IMR-90 (cell line): ENCODE measurements at regions not wholly inside any gene's neighbourhood (a gene's known extent, or its start where the extent isn't known, plus 50 kb on each side); places are given as distances from the start of the nearest gene placed in this dataset.

Experiments used
- ATAC-seq: fragments of 200-7000 bp; cut with Tn5 transposase; 2 replicates; pipeline ENCODE4 v1.9.1; 2020; ENCODE audit warnings: low read depth, mild to moderate bottlenecking, moderate library complexity
- BruUV-seq: library from RNA; stranded (reverse); fragments of 400-500 nt; replicated peaks from 2 replicates; lab custom pipeline; 2021; lab: Mats Ljungman, UMichigan
- CTCF ChIA-PET: fragments of 300-600 bp; formaldehyde crosslinking; extraction: SDS; loops from one replicate; lab custom pipeline; 2021; ENCODE audit warnings: antibody characterized with exemption; lab: Yijun Ruan, JAX
- POLR2A ChIA-PET: fragments of 300-600 bp; sonication (Branson Sonifier 250); formaldehyde crosslinking; loops from one replicate; lab custom pipeline; 2022; ENCODE audit warnings: antibody characterized with exemption; ENCODE audit not compliant: unreplicated experiment; lab: Charles Lee
- DNase-seq: peaks from one replicate; pipeline ENCODE4 v3.0.0; 2013
- H2AFZ ChIP-seq: replicated peaks from 2 replicates; pipeline ENCODE3; 2013; ENCODE audit warnings: low read length, mild to moderate bottlenecking; ENCODE audit not compliant: poor library complexity
- H2AK5ac ChIP-seq: 2 replicates; pipeline ENCODE4 v1.6.1; 2013; ENCODE audit warnings: low read depth, low read length, inconsistent platforms
- H2AK9ac ChIP-seq: replicated peaks from 2 replicates; pipeline ENCODE3; 2013; ENCODE audit warnings: mild to moderate bottlenecking, low read depth, low read length, moderate library complexity; ENCODE audit not compliant: poor library complexity
- H2BK120ac ChIP-seq: 2 replicates; pipeline ENCODE4 v1.6.1; 2013; ENCODE audit warnings: low read depth, low read length, inconsistent platforms
- H2BK15ac ChIP-seq: 3 replicates; pipeline ENCODE4 v1.6.1; 2013; ENCODE audit warnings: low read depth, low read length, inconsistent platforms
- H2BK20ac ChIP-seq: 2 replicates; pipeline ENCODE4 v1.6.1; 2013; ENCODE audit warnings: low read depth, mild to moderate bottlenecking, inconsistent platforms, low read length, moderate library complexity
- H2BK5ac ChIP-seq: 2 replicates; pipeline ENCODE4 v1.6.1; 2013; ENCODE audit warnings: mild to moderate bottlenecking, low read depth, low read length, inconsistent platforms; ENCODE audit not compliant: poor library complexity, severe bottlenecking
- H3K14ac ChIP-seq: replicated peaks from 2 replicates; pipeline ENCODE4 v1.6.1; 2013; ENCODE audit warnings: low read depth, low read length, inconsistent platforms
- H3K18ac ChIP-seq: 2 replicates; pipeline ENCODE4 v1.6.1; 2013; ENCODE audit warnings: low read depth, low read length, control low read depth
- H3K23ac ChIP-seq: 2 replicates; pipeline ENCODE4 v1.6.1; 2013; ENCODE audit warnings: low read depth, low read length, inconsistent platforms
- H3K27ac ChIP-seq: 2 replicates; pipeline ENCODE4 v1.5.1; 2013; ENCODE audit warnings: mild to moderate bottlenecking, control low read depth, low read length; ENCODE audit not compliant: insufficient read depth
- H3K27me3 ChIP-seq: 2 replicates; pipeline ENCODE4 v1.6.1; 2013; ENCODE audit warnings: low read length; ENCODE audit not compliant: control insufficient read depth, insufficient read depth
- H3K36me3 ChIP-seq: 2 replicates; pipeline ENCODE4 v1.6.1; 2013; ENCODE audit warnings: low read length, mixed read lengths; ENCODE audit not compliant: control insufficient read depth, insufficient read depth
- H3K4ac ChIP-seq: 2 replicates; pipeline ENCODE4 v1.6.1; 2013; ENCODE audit warnings: low read depth, low read length, inconsistent platforms
- H3K4me1 ChIP-seq: 2 replicates; pipeline ENCODE4 v1.6.1; 2013; ENCODE audit warnings: low read length, mixed read lengths; ENCODE audit not compliant: control insufficient read depth, insufficient read depth
- H3K4me2 ChIP-seq: 2 replicates; pipeline ENCODE4 v1.6.1; 2013; ENCODE audit warnings: low read depth, mild to moderate bottlenecking, control low read depth, low read length, moderate library complexity
- H3K4me3 ChIP-seq: 2 replicates; pipeline ENCODE4 v1.5.1; 2013; ENCODE audit warnings: low read depth, mild to moderate bottlenecking, control low read depth, low read length, moderate library complexity; ENCODE audit not compliant: insufficient read depth
- H3K56ac ChIP-seq: 2 replicates; pipeline ENCODE4 v1.6.1; 2013; ENCODE audit warnings: low read length, inconsistent platforms; ENCODE audit not compliant: insufficient read depth; ENCODE audit errors: extremely low read depth
- H3K79me1 ChIP-seq, 2 experiments: 2 replicates each; pipeline ENCODE4 v1.6.1; 2013; ENCODE audit warnings: low read length in 2 of 2, inconsistent platforms in 1 of 2, low read depth in 1 of 2
- H3K9ac ChIP-seq: 2 replicates; pipeline ENCODE4 v1.6.1; 2013; ENCODE audit warnings: low read depth, low read length, control low read depth
- H3K9me1 ChIP-seq: 2 replicates; pipeline ENCODE4 v1.6.1; 2013; ENCODE audit warnings: low read length, inconsistent platforms; ENCODE audit not compliant: insufficient read depth
- H3K9me3 ChIP-seq: 2 replicates; pipeline ENCODE4 v1.6.1; 2013; ENCODE audit warnings: low read length; ENCODE audit not compliant: control insufficient read depth, insufficient read depth
- H4K20me1 ChIP-seq: 2 replicates; pipeline ENCODE4 v1.6.1; 2013; ENCODE audit warnings: low read length, inconsistent platforms; ENCODE audit not compliant: insufficient read depth
- H4K5ac ChIP-seq: 2 replicates; pipeline ENCODE4 v1.6.1; 2013; ENCODE audit warnings: mild to moderate bottlenecking, low read depth, low read length, control low read depth
- H4K8ac ChIP-seq, 2 experiments: 2 replicates each; pipeline ENCODE4 v1.6.1; 2013; ENCODE audit warnings: low read depth in 2 of 2, low read length in 2 of 2, control low read depth in 1 of 2, inconsistent platforms in 1 of 2
- H4K91ac ChIP-seq: 2 replicates; pipeline ENCODE4 v1.6.1; 2013; ENCODE audit warnings: low read depth, low read length, inconsistent platforms; ENCODE audit not compliant: insufficient read depth
- BHLHE40 ChIP-seq: fragments of 150-350 bp; IDR thresholded peaks from 2 replicates; pipeline ENCODE4 v1.6.1; 2016; ENCODE audit warnings: mild to moderate bottlenecking, low read depth, low read length
- CEBPB ChIP-seq: IDR thresholded peaks from 2 replicates; pipeline ENCODE4 v1.6.1; 2012; ENCODE audit warnings: low read depth, low read length, improper control_type of control experiment
- FOS ChIP-seq: fragments of 150-350 bp; IDR thresholded peaks from 2 replicates; pipeline ENCODE4 v1.6.1; 2016; ENCODE audit warnings: low read depth, low read length
- MAZ ChIP-seq: IDR thresholded peaks from 2 replicates; pipeline ENCODE4 v1.6.1; 2012; ENCODE audit warnings: low read depth, mild to moderate bottlenecking, low read length, improper control_type of control experiment, moderate library complexity, borderline replicate concordance
- NFE2L2 ChIP-seq: fragments of 150-350 bp; IDR thresholded peaks from 2 replicates; pipeline ENCODE4 v1.6.1; 2016; ENCODE audit warnings: low read depth, mild to moderate bottlenecking, low read length
- POLR2A ChIP-seq: IDR thresholded peaks from 2 replicates; pipeline ENCODE4 v1.6.1; 2012; ENCODE audit warnings: mild to moderate bottlenecking, low read depth, low read length
- RCOR1 ChIP-seq: IDR thresholded peaks from 2 replicates; pipeline ENCODE4 v1.6.1; 2012; ENCODE audit warnings: mild to moderate bottlenecking, low read length, improper control_type of control experiment; ENCODE audit not compliant: insufficient replicate concordance
- SMC3 ChIP-seq: fragments of 150-350 bp; IDR thresholded peaks from 2 replicates; pipeline ENCODE4 v1.6.1; 2016; ENCODE audit warnings: low read depth, mild to moderate bottlenecking, antibody characterized with exemption, low read length, moderate library complexity
- WGBS, 2 experiments: methylation state at CpG; one replicate each; pipeline versions ENCODE4 v1.1.5 to v1.1.7; 2013; ENCODE audit warnings: missing lambda C conversion rate in 2 of 2; ENCODE audit not compliant: insufficient read length in 1 of 2; ENCODE audit errors: extremely low coverage in 2 of 2; 5-methylcytosine and 5-hydroxymethylcytosine counted together
- dilution Hi-C: fragments of 300-500 bp; cut with HindIII; formaldehyde crosslinking; loops from one replicate; pipeline ENCODE4 v1.14.3; 2018; ENCODE audit warnings: low sequenced_read_pairs; ENCODE audit not compliant: unreplicated experiment
- in situ Hi-C: fragments of 300-500 bp; cut with MboI; formaldehyde crosslinking; loops from 3 replicates; pipeline ENCODE4 v1.14.3; 2019; ENCODE audit warnings: low sequenced_read_pairs, inconsistent platforms, mixed read lengths
- intact Hi-C: fragments of 100-400 bp; cut with micrococcal nuclease; formaldehyde crosslinking; loops from 2 replicates; pipeline ENCODE4 v1.10.0; 2022
- TF ChIP-seq, protein P1 (sequence below): fragments of 150-350 bp; IDR thresholded peaks from 2 replicates; pipeline ENCODE4 v1.6.1; 2017; ENCODE audit warnings: mild to moderate bottlenecking, antibody characterized with exemption, low read length, low read depth
- TF ChIP-seq, protein P2 (sequence below): fragments of 150-350 bp; IDR thresholded peaks from 2 replicates; pipeline ENCODE4 v1.6.1; 2016; ENCODE audit warnings: low read depth, mild to moderate bottlenecking, low read length, moderate library complexity, borderline replicate concordance
- TF ChIP-seq, protein P3 (sequence below): conservative IDR thresholded peaks from 2 replicates; pipeline ENCODE4 v1.5.1; 2012; ENCODE audit warnings: mild to moderate bottlenecking, low read depth, low read length, improper control_type of control experiment

DNA sequence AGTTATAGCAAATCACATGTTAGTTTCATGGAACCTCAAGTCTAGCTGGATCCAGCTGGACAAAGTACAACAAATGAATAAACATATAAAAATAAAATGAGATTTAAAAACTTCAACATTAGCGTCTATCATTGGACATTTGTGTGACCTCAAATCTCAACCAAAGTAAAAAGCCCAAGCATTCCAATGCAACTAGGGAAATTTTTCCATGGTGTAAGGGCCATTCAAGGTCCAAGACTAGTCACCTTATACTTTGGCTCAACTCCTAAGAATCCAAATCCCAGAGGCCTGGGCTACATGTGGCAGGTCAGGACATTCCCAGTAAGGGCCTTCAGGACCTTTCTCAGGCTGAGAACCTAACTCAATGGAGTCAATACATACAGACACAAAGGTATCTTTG, 137.4 kb upstream of the DMAC1 start:
- H3K4me3 ChIP-seq = no peak overlapping the region
- no peak overlapping the region for H2BK20ac ChIP-seq
- H3K14ac ChIP-seq = no peak overlapping the region
- H4K91ac ChIP-seq = no peak overlapping the region
- no peak overlapping the region for H2BK5ac ChIP-seq
- no peak overlapping the region for H3K56ac ChIP-seq
- no peak overlapping the region for H2BK15ac ChIP-seq
- no peaks in the 10 kb centered on the region for H3K4me1 ChIP-seq
- H3K36me3 ChIP-seq = no peaks in the 10 kb centered on the region
- no peak overlapping the region for H4K8ac ChIP-seq
- H3K79me1 ChIP-seq = no peaks in the 10 kb centered on the region
- no peaks in the 10 kb centered on the region for H3K27me3 ChIP-seq
- intact Hi-C loops = no loop called here
- no peak overlapping the region for H3K4me2 ChIP-seq
- H3K9me1 ChIP-seq = no peaks in the 10 kb centered on the region
- no peak overlapping the region for H2BK120ac ChIP-seq
- ChIA-PET POLR2A (no interaction called here), CTCF (no interaction called here)
- H2AFZ ChIP-seq = no peak overlapping the region
- TF ChIP-seq FOS = no peak
- TF ChIP-seq SMC3 = no peak
- TF ChIP-seq BHLHE40 = no peak
- no peak for TF ChIP-seq POLR2A
- TF ChIP-seq RCOR1 = no peak
- TF ChIP-seq, protein P1, sequence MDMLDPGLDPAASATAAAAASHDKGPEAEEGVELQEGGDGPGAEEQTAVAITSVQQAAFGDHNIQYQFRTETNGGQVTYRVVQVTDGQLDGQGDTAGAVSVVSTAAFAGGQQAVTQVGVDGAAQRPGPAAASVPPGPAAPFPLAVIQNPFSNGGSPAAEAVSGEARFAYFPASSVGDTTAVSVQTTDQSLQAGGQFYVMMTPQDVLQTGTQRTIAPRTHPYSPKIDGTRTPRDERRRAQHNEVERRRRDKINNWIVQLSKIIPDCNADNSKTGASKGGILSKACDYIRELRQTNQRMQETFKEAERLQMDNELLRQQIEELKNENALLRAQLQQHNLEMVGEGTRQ = no peak
- TF ChIP-seq, protein P2, sequence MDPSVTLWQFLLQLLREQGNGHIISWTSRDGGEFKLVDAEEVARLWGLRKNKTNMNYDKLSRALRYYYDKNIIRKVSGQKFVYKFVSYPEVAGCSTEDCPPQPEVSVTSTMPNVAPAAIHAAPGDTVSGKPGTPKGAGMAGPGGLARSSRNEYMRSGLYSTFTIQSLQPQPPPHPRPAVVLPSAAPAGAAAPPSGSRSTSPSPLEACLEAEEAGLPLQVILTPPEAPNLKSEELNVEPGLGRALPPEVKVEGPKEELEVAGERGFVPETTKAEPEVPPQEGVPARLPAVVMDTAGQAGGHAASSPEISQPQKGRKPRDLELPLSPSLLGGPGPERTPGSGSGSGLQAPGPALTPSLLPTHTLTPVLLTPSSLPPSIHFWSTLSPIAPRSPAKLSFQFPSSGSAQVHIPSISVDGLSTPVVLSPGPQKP = no peak
- TF ChIP-seq CEBPB = no peak
- TF ChIP-seq, protein P3, sequence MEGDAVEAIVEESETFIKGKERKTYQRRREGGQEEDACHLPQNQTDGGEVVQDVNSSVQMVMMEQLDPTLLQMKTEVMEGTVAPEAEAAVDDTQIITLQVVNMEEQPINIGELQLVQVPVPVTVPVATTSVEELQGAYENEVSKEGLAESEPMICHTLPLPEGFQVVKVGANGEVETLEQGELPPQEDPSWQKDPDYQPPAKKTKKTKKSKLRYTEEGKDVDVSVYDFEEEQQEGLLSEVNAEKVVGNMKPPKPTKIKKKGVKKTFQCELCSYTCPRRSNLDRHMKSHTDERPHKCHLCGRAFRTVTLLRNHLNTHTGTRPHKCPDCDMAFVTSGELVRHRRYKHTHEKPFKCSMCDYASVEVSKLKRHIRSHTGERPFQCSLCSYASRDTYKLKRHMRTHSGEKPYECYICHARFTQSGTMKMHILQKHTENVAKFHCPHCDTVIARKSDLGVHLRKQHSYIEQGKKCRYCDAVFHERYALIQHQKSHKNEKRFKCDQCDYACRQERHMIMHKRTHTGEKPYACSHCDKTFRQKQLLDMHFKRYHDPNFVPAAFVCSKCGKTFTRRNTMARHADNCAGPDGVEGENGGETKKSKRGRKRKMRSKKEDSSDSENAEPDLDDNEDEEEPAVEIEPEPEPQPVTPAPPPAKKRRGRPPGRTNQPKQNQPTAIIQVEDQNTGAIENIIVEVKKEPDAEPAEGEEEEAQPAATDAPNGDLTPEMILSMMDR = no peak
- no peak for TF ChIP-seq NFE2L2
- no peak for TF ChIP-seq MAZ
- no TSS peak for BruUV-seq
- peaks cover 4% of the 10 kb centered on the region for H3K9me3 ChIP-seq
- H3K27ac ChIP-seq = no peak overlapping the region
- in situ Hi-C loops = no loop called here
- H2AK5ac ChIP-seq = no peak overlapping the region
- WGBS, 2 experiments = no CpG with 5 or more reads among the region's 1 CpG
- dilution Hi-C loops = no loop called here
- H4K20me1 ChIP-seq = no peaks in the 10 kb centered on the region
- H3K23ac ChIP-seq = no peak overlapping the region
- no peak overlapping the region for H2AK9ac ChIP-seq
- H3K9ac ChIP-seq = no peak overlapping the region
- ATAC-seq (no peak), DNase-seq (no peak)
- H3K4ac ChIP-seq = no peak overlapping the region
- no peak overlapping the region for H4K5ac ChIP-seq
- H3K18ac ChIP-seq = no peak overlapping the region
